HG03159 (cell line): ENCODE measurements at regions not wholly inside any gene's neighbourhood (a gene's known extent, or its start where the extent isn't known, plus 50 kb on each side); places are given as distances from the start of the nearest gene placed in this dataset.
A peak's percentile ranks its signal among the peaks of the same experiment; 100 is the strongest.

Experiments used
- ATAC-seq: cut with Tn5 transposase; IDR thresholded peaks from one replicate; pipeline ENCODE4 v1.9.1; 2021; ENCODE audit warnings: mild to moderate bottlenecking, moderate library complexity; ENCODE audit not compliant: unreplicated experiment

DNA sequence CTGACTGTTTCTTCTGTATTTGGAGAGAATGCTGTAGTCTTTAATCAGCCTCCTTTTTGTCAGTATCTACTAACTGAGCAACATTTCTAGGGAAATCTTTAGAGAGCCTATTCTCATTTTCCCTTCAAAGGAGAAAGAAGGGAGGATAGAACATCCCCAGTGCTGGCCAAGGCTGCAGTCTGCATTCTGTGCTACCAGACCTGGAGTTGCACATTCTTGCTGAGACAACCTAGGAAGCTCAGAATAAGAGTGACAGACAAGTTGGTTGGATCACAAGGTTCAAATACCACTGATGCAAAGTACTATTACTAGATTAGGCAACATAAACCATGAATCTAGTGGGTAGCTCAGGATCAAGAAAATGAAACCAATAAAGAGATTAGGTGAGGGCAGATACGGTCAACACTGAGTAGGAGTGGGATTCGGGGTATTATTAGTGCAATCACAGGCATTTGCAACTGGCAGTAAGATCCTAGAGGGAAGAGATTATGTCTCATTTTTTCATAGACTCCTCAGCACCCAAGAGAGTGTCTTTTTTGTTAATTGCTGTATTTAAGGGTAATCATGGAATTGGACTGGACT, 213.5 kb upstream of the FAM83B start:
- no peak for ATAC-seq

DNA sequence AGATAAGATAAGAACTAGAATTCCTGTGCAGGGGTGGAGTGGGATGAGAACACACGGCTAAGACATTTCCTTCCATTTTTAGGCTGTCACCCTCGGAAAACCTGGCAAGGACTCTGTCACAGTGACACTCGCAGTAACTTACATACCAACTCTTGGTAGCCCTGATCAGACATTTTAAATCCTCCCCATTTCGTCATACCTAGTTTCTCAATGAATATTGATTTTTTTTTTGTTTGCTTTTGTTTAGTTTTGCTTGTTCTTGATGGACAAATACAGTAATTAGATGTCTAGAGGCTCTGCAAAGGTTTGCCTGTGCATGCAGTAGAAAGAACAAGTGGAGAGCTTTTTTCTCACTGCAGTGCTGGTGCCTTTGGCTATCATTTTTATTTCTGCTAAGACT, 213.0 kb upstream of the FAM83B start:
- ATAC-seq = no peak

- no peak for ATAC-seq
Measured at GRCh38 chr6:54640911-54641310, 205.7 kb upstream of the FAM83B start.

DNA sequence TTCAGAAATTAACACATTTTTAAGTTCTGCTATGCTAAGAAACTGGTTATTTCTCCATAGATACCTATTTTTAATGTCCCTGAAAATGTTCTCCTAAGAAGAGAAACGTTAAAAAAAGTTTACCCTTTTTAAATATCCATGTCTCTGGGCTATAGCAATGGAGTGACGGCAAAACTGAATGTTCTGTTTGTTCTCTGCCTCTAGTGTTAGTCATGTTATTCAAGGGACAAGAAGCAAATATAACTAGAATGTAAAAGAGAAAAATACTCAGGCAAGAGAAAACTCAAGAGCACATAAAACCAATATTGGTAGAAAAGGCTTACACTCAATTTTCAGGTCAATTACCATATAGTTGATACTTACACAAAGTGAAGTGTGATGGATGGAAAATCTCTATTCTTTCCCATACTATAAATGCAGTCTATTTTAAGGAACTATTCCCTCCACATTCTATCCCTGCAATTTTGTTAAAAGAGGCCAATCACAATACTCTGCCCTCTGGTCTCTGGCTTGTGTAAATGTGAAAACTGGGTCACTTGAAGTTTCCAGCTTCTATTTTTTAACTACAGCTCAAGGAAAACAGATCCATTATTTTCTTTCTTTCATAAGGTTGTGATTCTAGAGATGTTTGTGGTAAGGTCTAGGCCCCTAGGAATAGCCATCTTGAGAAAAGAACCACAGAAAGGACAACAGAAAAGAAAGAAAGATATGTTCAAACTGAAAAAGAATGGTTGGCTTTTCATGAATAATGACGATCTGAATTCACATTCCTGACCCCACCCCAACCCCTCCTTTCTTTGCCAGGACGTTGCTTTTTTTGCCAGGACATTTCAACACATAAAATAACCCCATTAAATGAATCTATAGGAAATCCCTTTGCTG, 200.3 kb upstream of the FAM83B start:
- ATAC-seq = no peak

DNA sequence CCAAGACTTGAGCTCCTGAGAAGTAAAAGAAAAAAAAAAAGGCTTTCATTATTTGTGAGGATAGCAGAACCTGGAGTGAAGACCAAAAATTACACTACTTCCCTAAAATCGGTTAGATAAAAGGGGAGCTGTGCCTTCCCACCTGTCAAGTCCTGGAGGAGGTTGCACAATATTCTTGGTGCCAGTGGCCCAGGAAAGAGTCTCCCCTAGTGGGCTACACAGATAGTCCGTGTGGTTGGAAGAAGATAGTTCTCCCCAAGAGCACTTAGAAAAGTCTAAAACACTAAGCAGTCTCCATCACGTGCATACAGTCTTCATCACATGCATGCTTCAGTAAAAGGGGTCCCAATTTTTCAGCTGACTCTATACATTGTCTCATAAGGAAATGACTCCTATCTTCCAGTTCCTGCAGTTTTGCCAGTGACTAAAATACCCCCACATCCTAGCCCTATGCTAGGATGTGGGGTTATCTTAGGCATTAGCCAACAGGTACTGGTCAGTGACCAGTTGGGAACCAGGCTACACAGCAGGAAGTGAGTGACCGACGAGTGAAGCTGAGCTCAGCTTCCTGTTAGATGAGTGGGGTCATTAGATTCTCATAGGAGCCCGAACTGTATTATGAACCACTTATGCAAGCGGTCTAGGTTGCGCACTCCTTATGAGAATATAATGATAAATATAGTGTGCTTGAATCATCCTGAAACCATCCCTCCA, 199.5 kb upstream of the FAM83B start:
- no peak for ATAC-seq

DNA sequence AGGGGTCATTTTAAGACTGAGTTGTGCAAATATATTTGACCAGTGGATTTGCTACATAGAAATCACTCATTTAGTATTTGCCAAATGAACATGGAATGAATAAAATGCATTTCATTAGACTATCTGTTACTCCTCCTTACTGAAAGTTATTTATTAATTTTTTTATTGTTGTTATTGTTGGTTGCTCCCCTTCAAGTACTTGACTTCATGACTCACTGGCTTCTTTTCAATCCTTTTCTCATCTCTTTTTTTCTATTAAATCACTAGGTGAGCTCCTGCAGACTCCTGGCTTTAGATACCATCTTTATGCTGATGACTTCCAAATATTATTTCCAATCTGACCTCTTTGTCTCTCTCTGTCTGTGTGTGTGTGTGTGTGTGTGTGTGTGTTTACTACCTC, 192.2 kb upstream of the FAM83B start:
- ATAC-seq = no peak

GRCh38 chr6:54655162-54655561, 191.4 kb upstream of the FAM83B start:
- ATAC-seq = no peak

- no peak for ATAC-seq
Measured at GRCh38 chr6:54665278-54665677, 181.3 kb upstream of the FAM83B start.

DNA sequence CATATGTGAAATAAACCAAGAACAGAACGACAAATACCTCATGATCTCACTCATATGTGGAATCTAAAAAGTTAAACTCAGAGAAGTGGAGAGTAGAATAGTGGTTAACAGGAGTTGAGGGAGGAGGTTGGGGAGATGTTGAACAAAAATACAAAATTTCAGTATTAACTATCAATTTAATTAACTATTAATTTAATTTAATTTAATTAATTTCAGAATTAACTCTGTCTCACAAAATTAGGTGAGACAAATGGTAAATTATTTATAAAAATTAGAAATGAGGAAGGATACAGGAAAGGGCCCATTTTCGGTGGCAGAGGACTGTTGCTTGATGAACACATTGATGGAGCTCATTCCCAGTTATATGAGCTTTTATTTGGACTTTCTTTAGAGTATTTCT, 166.0 kb upstream of the FAM83B start:
- no peak for ATAC-seq

- no peak for ATAC-seq
Measured at GRCh38 chr6:54681267-54681666, 165.3 kb upstream of the FAM83B start.

DNA sequence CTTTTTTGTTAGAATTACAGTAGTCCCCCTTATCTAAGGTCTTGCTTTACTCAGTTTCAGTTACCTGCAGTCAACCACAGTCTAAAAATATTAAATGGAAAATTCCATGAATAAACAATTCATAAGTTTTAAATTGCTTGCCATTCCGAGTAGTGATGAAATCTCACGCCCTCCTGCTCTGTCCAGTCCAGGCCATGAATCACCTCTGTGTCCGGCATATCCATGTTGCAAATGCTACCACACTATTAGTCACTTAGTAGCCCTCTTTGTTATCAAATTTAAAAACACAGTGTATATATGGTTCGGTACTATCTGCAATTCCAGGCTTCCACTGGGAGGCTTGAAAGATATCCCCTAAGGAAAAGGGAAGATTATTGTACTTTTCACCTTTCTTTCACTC, 164.6 kb upstream of the FAM83B start:
- ATAC-seq = no peak

- ATAC-seq = no peak
Measured at GRCh38 chr6:54689620-54690019, 157.0 kb upstream of the FAM83B start.

- ATAC-seq = no peak
Measured at GRCh38 chr6:54690596-54690995, 156.0 kb upstream of the FAM83B start.

DNA sequence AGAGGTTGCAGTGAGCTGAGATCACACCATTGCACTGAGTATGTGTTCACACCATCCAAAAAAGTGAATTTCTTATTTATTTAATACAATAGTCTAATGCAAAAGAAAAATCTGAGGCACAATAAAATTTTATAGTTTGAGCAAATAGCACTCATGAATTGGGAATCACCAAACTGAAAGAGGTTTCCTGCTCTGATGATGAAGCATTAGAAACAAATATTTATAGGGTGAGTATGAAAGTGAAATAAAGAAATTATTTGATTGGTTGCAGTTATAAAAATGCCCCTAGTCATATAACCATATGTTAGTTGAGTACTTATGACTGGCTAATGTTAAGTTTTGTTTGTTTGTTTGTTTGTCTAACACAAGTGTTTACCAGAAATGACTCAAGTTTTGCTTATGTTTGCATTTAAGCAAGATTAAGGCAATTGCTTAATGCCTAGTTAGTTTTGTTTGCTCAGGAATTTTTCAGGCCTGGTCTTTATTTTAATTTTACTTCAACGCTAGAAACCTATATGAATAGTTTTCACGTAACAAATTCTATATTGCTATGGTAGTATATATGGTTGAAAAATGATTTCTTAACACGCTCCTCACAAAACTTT, 151.5 kb upstream of the FAM83B start:
- no peak for ATAC-seq

GRCh38 chr6:54695815-54696214, 150.8 kb upstream of the FAM83B start:
- no peak for ATAC-seq

GRCh38 chr6:54697424-54697823, 149.1 kb upstream of the FAM83B start:
- no peak for ATAC-seq

DNA sequence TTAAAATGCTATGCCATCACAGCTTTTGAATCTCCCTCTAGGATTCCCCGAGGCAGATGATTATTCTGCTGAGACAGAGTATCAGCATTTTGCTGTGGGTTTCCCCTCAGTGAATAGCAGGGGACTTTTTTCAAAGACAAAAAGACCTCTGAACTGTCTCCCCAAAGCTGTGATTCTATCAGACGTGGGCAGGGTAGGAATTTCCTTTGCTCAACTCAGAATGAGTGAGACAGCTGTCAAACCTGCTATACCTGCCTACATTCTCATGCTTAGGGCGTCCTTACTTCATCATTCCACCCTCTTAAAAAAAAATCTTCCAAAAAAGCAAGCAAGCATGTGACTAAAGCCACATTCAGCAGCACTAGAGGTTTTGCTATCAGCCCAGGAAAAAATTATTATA, 147.6 kb upstream of the FAM83B start:
- ATAC-seq = peak; percentile 55

DNA sequence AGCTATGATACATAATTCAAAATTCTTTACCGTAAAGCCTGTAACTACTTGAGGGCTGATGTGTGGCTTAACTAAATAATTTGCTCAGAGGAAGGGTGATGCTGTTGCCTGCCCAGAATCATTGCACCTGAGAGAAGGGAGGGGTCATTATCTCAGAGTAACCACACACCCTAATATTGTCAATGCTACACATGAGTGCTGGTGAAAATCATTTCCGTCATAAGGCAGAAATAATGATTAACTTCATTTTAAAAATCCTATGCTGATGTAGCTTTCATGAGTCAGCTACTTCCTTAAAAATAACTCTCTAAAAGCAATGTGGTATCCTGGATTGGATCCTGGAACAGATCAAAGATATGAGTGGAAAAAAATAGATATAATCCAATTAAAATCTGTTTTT, 146.4 kb upstream of the FAM83B start:
- no peak for ATAC-seq

DNA sequence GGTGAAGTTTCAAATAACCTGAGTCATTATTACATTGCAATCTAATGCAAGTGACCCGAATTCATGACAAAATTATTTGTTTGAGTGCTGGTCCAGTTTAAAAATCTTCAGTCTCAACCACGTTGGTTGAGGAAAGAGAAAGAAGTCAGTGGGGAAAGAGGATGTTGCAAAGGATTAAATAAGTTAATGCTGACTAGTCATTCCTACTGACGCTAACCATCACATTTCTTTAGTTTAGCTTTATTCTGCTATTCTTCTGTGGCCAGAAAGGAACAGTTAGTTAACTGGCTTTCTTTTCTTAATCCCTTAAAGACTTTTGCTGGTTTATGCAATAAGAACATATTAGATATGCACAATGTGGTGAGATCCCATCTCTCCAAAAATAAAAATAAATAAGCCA, 143.8 kb upstream of the FAM83B start:
- ATAC-seq = no peak

DNA sequence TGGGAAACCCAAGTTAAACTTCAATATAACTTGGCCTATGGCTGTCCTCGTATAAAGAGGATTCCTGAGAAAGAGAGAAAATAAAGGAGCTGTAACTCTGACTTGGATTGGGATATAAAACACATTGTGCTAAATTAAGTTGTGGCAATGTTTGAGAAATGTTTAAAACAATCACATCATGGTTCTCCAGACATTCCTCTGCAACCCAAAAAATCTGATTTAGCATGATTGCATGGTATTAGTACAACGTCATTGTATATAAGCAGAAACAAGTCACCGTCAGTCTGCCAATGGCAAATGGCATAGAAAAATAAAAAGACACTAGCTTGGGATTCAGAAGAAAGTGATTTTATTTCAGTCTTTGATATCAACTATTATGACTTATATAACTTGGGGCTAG, 140.2 kb upstream of the FAM83B start:
- no peak for ATAC-seq

GRCh38 chr6:54706844-54707605, 139.5 kb upstream of the FAM83B start:
- no peak for ATAC-seq
